PC-9 (cell line): ENCODE measurements at regions not wholly inside any gene's neighbourhood (a gene's known extent, or its start where the extent isn't known, plus 50 kb on each side); places are given as distances from the start of the nearest gene placed in this dataset.
A peak's percentile ranks its signal among the peaks of the same experiment; 100 is the strongest.

Experiments
- BruUV-seq: library from RNA; stranded (reverse); fragments of 400-500 nt; replicated peaks from 2 replicates; lab custom pipeline; 2021; lab: Mats Ljungman, UMichigan
- CTCF ChIA-PET: fragments of 300-600 bp; sonication (Branson Sonifier 250); formaldehyde crosslinking; loops from one replicate; lab custom pipeline; 2022; ENCODE audit warnings: antibody characterized with exemption; lab: Charles Lee
- POLR2A ChIA-PET: fragments of 300-600 bp; sonication (Branson Sonifier 250); formaldehyde crosslinking; loops from one replicate; lab custom pipeline; 2022; ENCODE audit warnings: antibody characterized with exemption; ENCODE audit not compliant: unreplicated experiment; lab: Charles Lee
- DNase-seq, 2 experiments: peaks; one replicate each; pipeline versions ENCODE4 v3.0.0 to v3.0.0-alpha.2; 2015 to 2022; ENCODE audit warnings: mixed read lengths in 1 of 2
- H2AFZ ChIP-seq: fragments of 200-600 bp; sonication (generic); 2 replicates; pipeline ENCODE4 v1.8.1; 2017; ENCODE audit warnings: antibody characterized with exemption
- H3F3A ChIP-seq: fragments of 200-600 bp; sonication (generic); 2 replicates; pipeline ENCODE4 v1.8.1; 2017; ENCODE audit warnings: antibody characterized with exemption, mild to moderate bottlenecking, low read depth; ENCODE audit not compliant: insufficient read depth
- H3K27ac ChIP-seq: fragments of 200-600 bp; sonication (generic); 2 replicates; pipeline ENCODE4 v1.6.1; 2016; ENCODE audit warnings: mixed run types
- H3K27me3 ChIP-seq: fragments of 200-600 bp; sonication (generic); 2 replicates; pipeline ENCODE4 v1.6.1; 2016; ENCODE audit warnings: low read depth, mixed run types; ENCODE audit not compliant: insufficient read depth
- H3K36me3 ChIP-seq: fragments of 200-600 bp; sonication (generic); 2 replicates; pipeline ENCODE4 v1.6.1; 2016; ENCODE audit warnings: low read depth, mixed run types
- H3K4me1 ChIP-seq: fragments of 200-600 bp; sonication (generic); replicated peaks from 2 replicates; pipeline ENCODE4 v1.6.1; 2016; ENCODE audit warnings: mixed run types; ENCODE audit not compliant: insufficient read depth
- H3K4me2 ChIP-seq: fragments of 200-600 bp; sonication (generic); 2 replicates; pipeline ENCODE4 v1.6.1; 2017; ENCODE audit warnings: mixed run types
- H3K4me3 ChIP-seq: fragments of 200-600 bp; sonication (generic); 2 replicates; pipeline ENCODE4 v1.6.1; 2016; ENCODE audit warnings: mixed run types
- H3K79me2 ChIP-seq: fragments of 200-600 bp; sonication (generic); 2 replicates; pipeline ENCODE4 v1.6.1; 2017; ENCODE audit warnings: low read depth, mixed run types
- H3K9me2 ChIP-seq: fragments of 200-600 bp; sonication (generic); 2 replicates; pipeline ENCODE4 v1.8.1; 2017; ENCODE audit warnings: mild to moderate bottlenecking; ENCODE audit not compliant: insufficient read depth
- H3K9me3 ChIP-seq: fragments of 200-600 bp; sonication (generic); 2 replicates; pipeline ENCODE4 v1.8.1; 2016; ENCODE audit warnings: low read depth; ENCODE audit not compliant: insufficient read depth
- H4K20me1 ChIP-seq: fragments of 200-600 bp; sonication (generic); 2 replicates; pipeline ENCODE4 v1.8.1; 2017; ENCODE audit not compliant: insufficient read depth
- EZH2 ChIP-seq: fragments of 200-600 bp; sonication (generic); IDR thresholded peaks from 2 replicates; pipeline ENCODE4 v1.8.0; 2017; ENCODE audit warnings: antibody characterized with exemption, low read depth
- intact Hi-C: fragments of 100-400 bp; cut with micrococcal nuclease; formaldehyde crosslinking; loops from one replicate; pipeline ENCODE4 v1.10.0; 2022; ENCODE audit not compliant: unreplicated experiment
- TF ChIP-seq, protein P1 (sequence below): fragments of 200-600 bp; sonication (generic); conservative IDR thresholded peaks from 2 replicates; pipeline ENCODE4 v1.6.1; 2017; ENCODE audit warnings: mixed run types, antibody characterized with exemption, mild to moderate bottlenecking, moderate library complexity

DNA sequence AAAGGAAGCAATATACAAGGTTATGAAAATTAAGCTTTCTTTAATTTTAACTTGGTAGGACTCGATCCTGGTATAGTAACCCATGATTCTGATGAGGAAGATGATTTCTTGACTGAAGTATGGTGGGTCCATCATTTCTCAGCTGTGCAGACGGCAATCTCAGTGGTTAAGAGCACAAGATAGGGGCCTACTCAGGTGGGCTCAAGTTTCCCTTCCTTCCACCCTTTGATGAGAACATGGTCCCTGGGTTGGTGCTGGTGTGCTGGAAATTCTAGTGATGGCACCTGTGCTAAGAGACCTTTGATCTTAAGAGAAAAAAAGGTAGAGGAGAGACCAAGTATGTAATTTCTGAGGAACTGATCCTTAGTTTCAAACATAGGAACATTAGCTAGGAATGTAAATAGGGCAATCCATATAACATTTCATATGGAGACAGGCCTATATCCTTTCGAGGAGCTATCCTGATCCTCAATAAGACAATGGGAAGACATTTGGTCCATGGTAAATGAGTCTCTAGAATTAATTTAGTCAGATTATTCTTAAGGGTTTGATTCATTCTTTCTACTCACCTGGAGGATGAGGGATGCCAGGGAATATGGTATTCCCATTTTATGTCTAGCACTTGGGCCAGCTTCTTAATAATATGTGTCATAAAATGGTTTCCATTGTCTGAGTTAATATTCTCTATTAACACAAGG, 104.5 kb upstream of the NECTIN3 start:
- no TSS peak for BruUV-seq
- Histone ChIP-seq H3K4me1 (no peaks in the 10 kb centered on the region), H3K9me2 (no peaks in the 10 kb centered on the region), H3K4me3 (no peak overlapping the region), H3K27ac (no peak overlapping the region), H3K4me2 (no peak overlapping the region), H3K27me3 (no peaks in the 10 kb centered on the region), H2AFZ (no peak overlapping the region), H3F3A (no peaks in the 10 kb centered on the region), H3K79me2 (no peaks in the 10 kb centered on the region), H4K20me1 (no peaks in the 10 kb centered on the region), H3K36me3 (no peaks in the 10 kb centered on the region), H3K9me3 (peaks cover 3% of the 10 kb centered on the region; the same call in 1 of the 2 replicates)
- TF ChIP-seq EZH2 = no peak
- TF ChIP-seq, protein P1, sequence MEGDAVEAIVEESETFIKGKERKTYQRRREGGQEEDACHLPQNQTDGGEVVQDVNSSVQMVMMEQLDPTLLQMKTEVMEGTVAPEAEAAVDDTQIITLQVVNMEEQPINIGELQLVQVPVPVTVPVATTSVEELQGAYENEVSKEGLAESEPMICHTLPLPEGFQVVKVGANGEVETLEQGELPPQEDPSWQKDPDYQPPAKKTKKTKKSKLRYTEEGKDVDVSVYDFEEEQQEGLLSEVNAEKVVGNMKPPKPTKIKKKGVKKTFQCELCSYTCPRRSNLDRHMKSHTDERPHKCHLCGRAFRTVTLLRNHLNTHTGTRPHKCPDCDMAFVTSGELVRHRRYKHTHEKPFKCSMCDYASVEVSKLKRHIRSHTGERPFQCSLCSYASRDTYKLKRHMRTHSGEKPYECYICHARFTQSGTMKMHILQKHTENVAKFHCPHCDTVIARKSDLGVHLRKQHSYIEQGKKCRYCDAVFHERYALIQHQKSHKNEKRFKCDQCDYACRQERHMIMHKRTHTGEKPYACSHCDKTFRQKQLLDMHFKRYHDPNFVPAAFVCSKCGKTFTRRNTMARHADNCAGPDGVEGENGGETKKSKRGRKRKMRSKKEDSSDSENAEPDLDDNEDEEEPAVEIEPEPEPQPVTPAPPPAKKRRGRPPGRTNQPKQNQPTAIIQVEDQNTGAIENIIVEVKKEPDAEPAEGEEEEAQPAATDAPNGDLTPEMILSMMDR = no peak
- CTCF ChIA-PET = no interaction called here
- POLR2A ChIA-PET = no interaction called here
- intact Hi-C loops = no loop called here
- DNase-seq = no peak

DNA sequence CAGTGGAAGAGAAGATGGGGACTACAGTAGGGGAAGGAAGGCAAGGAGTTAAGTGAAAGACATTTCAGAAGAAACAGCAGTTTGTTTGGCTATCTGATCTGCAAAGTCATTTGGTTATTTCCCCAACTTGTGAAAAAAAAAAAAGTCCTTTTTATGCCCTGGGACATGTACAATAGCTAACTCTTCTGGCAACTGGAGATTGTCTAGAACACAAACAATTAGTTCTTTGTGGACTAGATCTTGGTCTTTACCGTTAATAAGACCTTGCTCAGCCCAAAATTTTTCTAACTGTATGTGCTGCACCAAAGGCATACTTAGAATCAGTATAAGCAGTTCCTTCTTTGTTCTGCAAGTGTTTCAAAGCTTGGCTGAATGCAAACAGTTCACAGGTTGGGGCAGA, 103.5 kb upstream of the NECTIN3 start:
- H3K9me2 ChIP-seq = no peaks in the 10 kb centered on the region
- no peaks in the 10 kb centered on the region for H4K20me1 ChIP-seq
- no peak for DNase-seq
- H3K4me1 ChIP-seq = no peaks in the 10 kb centered on the region
- TF ChIP-seq, protein P1 = no peak
- no peak for TF ChIP-seq EZH2
- BruUV-seq = no TSS peak
- H2AFZ ChIP-seq = no peak overlapping the region
- H3K36me3 ChIP-seq = no peaks in the 10 kb centered on the region
- no peak overlapping the region for H3K4me2 ChIP-seq
- intact Hi-C loops = no loop called here
- no peak overlapping the region for H3K27ac ChIP-seq
- CTCF ChIA-PET = no interaction called here
- H3K27me3 ChIP-seq = no peaks in the 10 kb centered on the region
- POLR2A ChIA-PET = no interaction called here
- no peaks in the 10 kb centered on the region for H3K79me2 ChIP-seq
- H3F3A ChIP-seq = no peaks in the 10 kb centered on the region
- peaks cover 3% of the 10 kb centered on the region; the same call in 1 of the 2 replicates for H3K9me3 ChIP-seq
- no peak overlapping the region for H3K4me3 ChIP-seq

DNA sequence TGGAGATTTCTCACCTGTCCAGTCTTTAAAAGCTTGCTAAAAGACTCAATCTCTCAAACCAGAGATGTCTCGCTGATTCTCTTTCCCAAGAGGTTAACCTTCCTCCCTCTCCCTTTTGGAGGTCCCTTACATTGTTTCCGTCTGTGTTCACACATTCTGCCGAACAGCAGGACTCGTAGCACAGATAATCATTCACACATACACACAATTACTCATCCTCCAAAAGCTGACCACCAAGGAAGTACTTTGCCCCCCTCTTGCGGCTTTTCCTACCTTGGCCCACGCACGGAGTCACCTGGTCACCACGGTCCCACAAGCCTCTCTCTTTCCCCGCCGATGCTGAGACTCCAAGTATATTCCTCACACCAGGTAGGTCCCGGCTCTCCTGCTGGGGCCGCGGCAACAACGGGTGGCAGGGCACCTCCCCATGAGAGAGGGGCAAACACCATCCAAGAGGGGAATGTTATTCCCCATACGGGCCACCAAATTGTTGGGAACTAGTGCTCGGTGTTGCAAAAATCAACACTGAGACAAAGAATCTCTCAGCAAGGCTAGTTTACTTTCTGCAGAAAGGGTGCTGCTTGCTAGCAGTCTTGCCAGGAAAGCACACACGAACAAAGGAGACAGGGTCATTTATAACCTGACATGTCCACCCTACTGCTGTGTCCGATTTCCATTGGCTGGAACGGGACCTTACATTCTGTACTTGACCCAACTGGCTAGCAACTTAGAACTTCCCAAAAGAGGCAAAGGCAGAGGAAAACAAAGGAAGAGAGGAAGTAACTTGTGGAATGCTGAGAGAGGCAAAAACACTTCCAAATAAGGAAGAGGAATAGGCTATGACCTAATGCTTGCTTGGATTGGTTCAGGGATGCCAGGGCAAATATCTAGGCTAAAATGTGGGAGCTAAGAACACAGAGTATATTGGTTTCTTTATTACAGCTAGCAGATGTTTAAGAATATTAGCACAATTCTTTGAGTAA, 102.1 kb upstream of the NECTIN3 start:
- Histone ChIP-seq H3K79me2 (no peaks in the 10 kb centered on the region), H3K4me2 (no peak overlapping the region), H2AFZ (no peak overlapping the region), H3F3A (no peaks in the 10 kb centered on the region), H4K20me1 (no peaks in the 10 kb centered on the region), H3K36me3 (no peaks in the 10 kb centered on the region), H3K9me3 (peaks cover 3% of the 10 kb centered on the region; the same call in 1 of the 2 replicates), H3K9me2 (no peaks in the 10 kb centered on the region), H3K4me3 (no peak overlapping the region), H3K27ac (no peak overlapping the region), H3K4me1 (no peaks in the 10 kb centered on the region), H3K27me3 (no peaks in the 10 kb centered on the region)
- DNase-seq = no peak
- ChIA-PET POLR2A (no interaction called here), CTCF (no interaction called here)
- TF ChIP-seq, protein P1 = no peak
- TF ChIP-seq EZH2 = no peak
- BruUV-seq = TSS peak; percentile 86
- intact Hi-C loops = no loop called here
